ENCODE measurements at regions not wholly inside any gene's neighbourhood (a gene's known extent, or its start where the extent isn't known, plus 50 kb on each side); places are given as distances from the start of the nearest gene placed in this dataset.
"Not testable (repeated sequence)": the region's sequence is repeated elsewhere in the genome, so short reads cannot be mapped to it uniquely, and the experiment has no call there.

DNA sequence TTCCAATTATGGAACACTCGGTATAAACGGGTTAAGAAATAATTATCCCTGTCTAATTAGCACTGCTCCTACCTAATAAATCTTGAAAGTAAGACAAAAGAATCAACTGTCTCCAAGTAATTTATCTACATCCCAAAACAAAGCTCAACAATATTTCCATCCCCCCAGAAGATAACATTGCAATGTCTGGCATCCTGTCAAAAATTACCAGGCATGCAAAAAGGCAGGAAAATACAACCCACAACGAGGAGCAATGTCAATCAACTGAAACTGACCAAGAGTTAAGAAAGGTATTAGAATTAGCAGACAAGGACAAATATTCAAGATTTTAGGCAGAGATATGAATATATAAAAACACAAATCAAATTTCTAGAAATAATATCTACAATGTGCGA lies 84.5 kb upstream of the SVIL start:
- no peak for DNase-seq (ENCODE audit: low spot score)

DNA sequence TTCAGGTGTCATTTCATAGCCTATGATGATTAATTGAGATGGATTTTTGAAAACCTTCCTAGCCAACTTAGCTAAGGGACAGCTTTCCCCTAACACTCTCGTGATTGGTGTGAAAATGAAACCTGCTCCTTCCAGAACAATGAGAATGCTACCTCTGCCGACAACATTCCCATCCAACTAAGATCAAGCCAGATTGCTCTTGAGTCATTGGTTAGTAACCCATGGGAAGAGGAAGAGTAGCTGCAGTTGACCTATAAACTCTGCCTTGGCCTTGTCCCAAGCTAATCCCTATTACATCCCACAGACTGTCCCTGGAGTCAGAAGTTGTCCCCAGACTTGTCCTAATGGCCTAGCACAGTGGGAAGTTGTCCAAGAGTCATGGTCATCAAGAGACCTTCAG lies 80.5 kb upstream of the SVIL start:
- no peak for DNase-seq (ENCODE audit: low spot score)

DNA sequence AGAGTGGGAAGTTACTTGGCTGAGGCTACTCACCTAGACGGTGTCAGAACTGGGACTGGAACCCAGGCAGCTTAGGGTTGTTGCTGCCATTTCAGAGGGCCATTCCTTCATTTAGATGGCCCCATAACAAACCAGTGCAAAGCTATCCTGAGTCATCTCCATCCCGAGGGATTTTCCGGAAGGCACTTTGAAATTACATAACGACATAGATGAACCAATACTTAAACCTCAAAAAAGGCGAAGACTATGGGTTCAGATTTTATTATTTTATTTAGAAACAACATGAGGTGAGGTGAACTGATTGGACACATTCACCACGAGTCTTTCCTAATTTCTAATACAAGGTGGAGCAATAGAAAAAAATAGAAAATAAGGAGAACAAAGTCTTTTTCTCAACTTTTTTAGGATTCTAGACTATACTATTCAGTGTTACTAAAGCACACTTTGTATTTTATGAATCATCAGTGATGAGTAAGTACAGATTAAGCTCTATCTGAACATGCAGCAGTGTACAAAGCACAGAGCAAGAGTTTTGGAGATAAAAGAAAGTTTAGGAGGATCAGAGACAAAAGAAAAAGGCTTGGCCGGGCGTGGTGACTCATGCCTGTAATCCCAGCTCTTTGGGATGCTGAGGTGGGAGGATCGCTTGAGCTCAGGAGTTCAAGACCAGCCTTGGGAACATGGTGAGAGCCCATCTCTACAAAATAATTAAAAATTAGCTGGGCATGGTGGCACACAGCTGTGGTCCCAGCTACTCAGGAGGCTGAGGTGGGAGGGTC lies 79.5 kb upstream of the SVIL start:
- DNase-seq (ENCODE audit: low spot score) = no peak

DNA sequence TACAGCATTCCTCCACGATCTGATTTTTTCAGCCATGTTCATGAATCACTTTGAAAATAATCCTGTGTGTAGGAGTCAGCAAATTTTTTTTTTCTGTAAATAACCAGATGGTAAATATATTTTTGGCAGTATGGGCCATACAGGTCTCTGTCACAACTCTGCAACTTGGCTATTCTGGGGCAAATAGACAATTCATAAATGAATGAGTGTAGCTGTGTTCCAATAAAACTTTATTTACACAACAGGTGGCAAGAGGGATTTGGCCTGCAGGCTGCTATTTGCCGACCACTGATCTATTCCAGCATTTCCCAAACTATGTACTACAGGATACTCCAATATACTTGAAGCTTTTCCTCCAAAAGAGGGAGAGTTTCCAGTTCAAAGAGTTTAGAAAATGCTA lies 78.7 kb upstream of the SVIL start:
- no peak for DNase-seq (ENCODE audit: low spot score)

DNA sequence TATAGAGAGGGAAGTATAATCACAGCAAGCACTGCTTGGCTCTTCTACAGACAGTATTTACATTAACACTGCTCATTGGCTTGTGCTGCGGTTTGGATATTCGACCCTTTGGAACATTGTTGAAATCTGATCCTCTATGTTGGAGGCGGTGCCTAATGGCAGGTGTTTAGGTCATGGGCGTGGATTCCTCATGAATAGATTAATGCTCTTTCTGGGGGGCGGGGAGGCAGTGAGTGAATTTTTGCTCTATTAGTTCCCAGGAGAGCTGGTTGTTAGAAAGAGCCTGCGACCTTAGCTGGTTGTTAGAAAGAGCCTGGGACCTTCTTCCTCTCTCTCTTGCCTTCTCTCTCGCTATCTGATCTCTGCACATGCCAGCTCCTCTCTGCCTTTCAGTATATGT lies 77.3 kb upstream of the SVIL start:
- DNase-seq (ENCODE audit: low spot score) = no peak

DNA sequence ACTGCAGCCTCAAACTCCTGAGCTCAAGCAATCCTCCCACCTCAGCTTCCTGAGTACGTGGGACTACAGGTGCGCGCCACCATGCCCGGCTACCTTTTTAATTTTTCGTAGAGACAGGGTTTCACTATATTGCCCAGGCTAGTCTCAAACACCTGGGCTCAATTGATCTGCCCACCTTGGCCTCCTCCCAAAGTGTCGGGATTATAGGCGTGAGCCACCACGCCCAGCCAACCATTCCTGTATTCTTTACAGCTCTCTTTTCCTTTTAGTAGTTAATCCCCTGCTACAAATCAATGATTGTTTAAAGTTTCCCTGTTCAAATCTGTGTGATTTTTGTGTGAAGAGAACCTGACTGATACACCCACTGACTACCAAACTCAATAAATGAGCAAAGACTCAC lies 75.4 kb upstream of the SVIL start:
- DNase-seq (ENCODE audit: low spot score) = no peak

DNA sequence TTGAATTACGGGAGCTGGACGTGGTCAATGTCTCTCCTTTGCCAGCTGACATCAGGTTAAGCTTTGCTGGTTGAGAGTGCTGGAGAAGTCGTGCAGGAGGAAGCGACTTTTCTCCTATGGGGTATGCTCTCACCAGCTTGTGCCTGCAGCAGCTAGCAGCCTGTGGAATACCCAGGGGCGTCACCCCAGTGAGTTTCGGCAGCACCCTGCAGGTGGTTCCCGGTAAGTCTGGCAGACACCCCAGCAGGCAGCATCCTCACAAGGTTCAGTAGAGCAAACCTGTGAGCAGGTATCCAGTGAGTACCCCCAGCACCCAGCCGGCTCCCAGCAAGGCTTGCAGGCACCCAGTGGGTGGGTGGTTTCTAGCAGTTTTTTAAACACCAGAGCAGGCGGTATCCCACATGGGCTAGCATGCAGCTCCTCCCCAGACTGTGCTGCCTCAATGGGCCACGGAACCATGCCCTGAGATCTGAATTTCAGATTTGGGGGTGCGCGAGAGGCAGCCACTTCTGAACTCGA lies 74.8 kb upstream of the SVIL start:
- DNase-seq (ENCODE audit: low spot score) = no peak

DNA sequence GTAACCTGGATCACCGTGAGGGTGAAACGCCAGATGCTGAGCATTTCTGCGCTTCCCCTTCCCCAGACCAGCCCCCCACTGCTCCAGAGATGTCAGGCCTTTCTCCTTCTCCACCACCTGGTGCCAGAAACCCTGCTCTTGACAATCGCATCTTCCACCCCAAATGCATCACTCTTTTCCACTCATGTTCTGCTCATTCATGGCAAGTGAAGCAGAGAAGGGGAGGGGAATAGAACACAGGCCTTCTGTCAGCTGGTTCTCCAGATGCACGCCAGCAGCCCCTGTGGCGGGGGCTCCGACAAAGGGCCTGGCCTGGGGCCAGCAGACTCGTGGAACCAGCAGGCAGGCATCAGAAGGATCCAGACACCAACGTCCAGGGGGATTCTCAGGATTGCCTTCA lies 68.5 kb upstream of the SVIL start:
- no peak for DNase-seq (ENCODE audit: low spot score)

DNA sequence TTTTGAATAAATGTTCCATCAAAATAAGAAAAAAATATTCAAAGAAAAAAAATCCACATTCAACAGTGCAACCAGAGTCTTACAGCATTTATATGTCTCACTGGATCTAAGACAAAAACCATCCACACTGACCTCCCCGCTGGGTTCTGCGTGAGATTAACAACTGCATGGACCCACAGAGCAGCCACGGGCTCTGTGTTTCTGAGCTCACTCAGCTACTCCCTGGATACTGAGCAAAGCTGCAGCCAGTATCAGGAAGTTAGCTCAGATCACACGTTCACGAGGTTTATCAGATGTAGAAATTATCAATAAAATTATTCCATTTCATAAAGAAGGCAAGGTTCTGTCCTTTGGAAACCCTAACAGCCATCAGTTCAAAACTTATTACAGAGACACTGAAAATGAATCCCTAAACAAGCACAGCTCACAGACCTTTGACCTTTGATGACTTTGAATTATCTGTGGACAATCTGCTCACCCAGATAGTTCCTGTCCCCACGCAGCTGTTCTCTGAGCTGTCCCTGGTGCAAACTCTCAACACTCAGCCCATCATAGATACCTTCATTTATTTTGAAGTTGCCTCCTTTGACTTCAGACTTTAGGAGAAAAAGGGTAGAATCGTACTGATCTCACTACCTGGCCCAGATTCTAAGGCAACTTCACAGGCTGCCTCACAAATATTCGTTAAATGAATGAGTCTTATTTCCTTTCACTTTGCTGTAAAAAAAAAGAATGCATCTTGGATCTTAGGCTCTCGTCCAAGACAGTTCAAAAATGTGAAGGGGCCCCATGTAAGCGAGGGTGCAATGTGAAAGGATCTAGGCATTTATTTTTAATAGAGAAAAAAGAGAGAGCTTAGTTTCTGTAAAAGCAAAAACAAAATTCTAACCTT lies 67.7 kb upstream of the SVIL start:
- DNase-seq (ENCODE audit: low spot score) = no peak

DNA sequence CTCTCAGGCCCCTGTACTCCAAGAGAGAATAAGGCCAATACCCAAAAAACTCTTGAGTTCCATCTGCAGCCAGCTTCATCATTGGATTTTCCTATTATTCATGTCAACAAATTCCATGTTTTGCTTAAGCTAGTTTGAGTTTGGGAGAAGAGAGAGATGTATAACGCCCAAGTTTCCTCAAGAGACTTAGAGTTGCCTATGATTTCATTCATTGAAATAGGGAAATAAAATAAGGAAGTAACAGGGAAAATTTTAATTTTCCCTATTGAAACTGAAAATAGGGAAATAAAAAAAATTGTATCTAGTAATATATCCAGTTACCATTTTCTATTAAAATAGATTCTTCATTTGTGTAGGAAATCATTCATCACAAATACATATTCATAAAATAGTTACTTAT lies 66.5 kb upstream of the SVIL start:
- DNase-seq (ENCODE audit: low spot score) = no peak

DNA sequence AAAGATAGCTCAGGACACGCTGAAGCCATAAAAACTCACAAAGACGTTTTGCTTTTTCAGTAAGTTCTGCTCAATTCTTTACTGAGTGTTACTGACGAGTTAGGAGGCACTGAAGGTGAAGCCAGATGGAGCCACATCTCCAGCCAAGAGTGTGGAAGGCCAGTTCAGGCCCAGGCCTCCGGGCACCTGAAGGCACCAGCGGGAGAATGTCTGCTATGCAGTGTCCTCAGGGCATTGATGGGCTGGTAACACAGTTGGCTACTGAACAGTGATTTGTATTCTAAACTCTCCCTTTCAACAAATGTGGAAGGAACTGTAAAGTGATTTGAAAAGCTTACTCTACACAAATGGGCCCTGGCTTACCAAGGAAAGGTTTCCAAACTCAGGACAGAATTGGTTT lies 64.8 kb upstream of the SVIL start:
- no peak for DNase-seq (ENCODE audit: low spot score)

DNA sequence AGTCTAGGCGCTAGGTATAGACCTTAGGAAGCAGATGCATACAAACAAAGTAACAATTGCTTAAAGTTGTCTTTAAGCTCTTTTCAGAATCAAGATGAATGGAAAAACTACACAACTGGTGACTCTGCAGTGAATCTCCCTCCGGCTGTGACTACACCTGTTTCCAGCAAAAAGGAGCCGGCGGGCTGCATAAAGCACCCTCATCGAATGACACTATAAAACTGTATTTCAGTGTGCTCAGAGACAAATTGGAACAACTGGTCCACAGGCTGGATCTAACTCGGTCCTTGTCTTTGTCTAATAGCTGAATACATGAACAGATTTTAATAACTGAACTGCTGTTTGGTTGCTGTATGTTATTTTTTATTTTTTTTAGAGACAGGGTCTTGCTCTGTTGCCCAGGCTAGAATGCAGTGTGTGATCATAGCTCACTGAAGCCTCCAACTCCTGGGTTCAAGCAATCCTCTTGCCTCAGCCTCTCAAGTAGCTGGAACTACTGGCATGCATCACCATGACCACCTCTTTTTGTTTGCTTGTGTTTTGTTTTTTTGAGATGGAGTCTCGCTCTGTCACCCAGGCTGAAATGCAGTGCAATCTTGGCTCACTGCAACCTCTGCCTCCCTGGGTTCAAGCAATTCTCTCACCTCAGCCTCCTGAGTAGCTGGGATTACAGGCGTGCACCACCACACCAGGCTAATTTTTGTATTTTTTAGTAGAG lies 64.2 kb upstream of the SVIL start:
- DNase-seq (ENCODE audit: low spot score) = no peak

DNA sequence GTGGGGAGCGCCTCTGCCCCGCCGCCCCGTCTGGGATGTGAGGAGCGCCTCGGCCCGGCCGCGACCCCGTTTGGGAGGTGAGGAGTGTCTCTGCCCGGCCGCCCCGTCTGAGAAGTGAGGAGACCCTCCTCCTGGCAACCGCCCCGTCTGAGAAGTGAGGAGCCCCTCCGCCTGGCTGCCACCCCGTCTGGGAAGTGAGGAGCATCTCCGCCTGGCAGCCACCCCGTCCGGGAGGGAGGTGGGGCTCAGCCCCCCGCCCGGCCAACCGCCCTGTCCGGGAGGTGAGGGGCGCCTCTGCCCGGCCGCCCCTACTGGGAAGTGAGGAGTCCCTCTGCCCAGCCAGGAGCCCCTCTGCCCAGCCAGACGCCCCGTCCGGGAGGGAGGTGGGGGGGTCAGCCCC lies 61.8 kb upstream of the SVIL start:
- not testable (repeated sequence) for DNase-seq (ENCODE audit: low spot score)

DNA sequence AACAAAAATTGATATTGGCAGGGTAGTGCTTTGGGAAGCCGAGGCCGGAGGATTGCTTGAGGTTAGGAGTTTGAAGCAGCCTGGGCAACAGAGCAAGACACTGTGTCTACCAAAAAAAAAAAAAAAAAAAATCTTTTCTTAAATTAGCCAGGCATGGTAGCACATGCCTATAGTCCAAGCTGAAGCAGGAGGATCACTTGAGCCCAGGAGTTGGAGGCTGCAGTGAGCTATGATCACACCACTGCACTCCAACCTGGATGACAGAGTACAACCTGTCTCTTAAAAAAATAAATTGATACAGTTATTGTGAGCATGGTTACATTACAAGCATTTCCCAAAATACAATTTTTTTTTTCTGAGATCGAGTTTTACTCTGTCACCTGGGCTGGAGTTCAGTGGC lies 59.4 kb upstream of the SVIL start:
- no peak for DNase-seq (ENCODE audit: low spot score)

DNA sequence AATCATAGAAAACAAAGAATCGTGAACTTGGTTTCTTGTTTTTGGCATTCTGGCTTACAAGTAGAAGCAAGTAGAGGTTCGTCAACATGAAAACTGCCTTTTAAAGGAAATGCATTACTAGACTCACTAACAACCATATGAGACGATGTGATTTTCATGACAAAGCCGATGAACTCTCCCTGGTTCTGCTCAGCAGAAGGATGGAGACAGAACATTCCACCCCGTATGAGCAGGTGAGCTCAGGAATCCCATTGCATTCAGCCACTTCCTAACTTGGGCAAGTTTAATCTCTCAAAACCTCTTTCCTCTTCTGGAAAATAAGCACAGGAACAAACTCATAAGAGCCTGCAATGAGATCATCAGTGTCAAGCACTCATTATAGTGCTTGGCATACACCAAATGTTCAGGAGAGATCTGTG lies 57.4 kb upstream of the SVIL start:
- no peak for DNase-seq (ENCODE audit: low spot score)

DNA sequence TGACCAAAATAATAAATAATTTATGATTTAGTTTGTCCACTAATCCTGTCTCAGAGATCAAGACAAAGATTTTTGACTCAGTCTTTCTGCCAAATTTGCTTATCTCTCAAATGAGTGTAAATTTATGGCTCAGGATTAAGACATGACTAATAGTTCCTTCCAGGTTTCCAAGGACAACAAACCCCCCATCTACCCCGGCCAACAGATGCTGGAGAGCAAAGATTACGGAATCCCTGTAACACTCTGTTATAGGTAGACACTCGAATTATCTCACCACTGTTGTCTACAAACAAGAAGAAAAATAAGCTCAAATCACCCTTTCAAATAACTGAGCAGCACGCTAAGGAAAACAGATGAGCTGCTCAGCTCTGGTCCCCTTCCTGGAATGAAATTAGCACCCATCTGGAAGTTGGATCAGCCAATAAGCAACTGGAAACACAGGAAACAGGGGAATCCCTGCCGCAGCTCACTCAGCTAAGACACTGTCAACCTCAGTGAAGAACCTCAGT lies 56.8 kb upstream of the SVIL start:
- peak; percentile 16 for DNase-seq (ENCODE audit: low spot score)

DNA sequence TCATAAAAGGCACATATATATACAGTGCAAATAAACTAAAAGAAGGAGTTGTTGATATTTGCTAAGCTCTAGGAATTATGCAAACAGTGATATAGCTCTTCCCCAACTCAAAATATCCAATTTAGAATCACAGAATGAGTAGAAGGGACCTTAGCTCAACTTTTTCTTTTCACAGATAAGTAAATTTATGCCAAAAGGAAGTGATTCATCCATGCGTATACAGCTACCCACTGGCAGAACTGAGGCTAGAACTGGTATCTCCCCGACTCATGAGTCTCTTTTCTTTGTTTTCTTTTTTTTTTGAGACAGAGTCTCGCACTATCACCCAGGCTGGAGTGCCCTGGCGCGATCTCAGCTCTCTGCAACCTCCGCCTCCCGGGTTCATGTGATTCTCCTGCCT lies 54.2 kb upstream of the SVIL start:
- no peak for DNase-seq (ENCODE audit: low spot score)

DNA sequence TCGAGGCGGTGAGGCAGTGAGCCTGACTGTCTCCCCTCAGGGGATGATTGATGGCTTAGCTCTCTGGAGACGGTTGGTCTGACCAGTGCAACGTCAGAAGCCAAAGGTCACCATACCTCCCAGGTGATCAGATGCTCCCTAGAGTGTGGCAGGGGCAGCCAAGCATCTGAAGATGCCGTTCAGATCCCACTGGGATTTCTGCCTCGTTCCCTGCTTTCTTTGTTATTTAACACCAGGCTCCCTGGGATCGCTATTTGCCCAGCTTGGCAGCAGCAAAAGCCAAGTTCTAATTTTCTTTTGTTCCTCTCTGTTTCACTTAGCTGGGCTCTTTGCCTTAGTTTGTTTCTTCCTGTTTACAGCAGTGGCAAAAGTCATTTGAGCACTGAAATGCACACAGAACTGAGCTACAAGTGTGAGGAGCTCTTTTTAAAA lies 53.5 kb upstream of the SVIL start:
- DNase-seq (ENCODE audit: low spot score) = peak; percentile 14

DNA sequence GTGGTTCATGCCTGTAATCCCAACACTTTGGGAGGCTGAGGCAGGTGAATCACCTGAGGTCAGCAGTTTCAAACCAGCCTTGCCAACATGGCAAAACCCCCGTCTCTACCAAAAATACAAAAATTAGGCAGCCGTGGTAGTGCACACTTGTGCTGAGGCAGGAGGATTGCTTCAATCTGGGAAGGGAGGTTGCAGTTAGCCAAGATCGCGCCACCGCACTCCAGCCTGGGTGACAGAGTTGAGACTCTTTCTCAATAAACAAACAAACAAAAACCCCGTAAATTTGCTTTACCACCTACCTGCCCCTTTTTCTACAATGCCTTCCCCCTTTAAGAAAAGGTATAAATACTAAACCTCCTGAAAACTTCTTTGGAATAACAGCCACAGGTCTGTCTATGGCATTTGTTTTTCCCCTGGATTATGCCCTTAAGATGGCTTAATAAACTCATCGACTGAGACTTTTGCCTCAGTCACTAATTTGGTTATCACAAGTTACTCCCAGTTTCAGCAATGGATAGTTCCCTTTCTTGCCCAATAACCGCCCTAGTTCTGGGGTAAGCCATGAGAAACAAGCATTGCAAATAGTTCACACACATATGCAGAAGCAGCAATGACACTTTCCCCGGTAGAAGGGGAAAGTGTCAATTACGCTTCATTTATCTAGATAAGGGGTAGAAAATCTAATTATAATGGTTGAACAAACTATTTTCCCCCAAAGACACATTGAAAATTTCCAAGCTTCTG lies 52.8 kb upstream of the SVIL start:
- DNase-seq (ENCODE audit: low spot score) = no peak

DNA sequence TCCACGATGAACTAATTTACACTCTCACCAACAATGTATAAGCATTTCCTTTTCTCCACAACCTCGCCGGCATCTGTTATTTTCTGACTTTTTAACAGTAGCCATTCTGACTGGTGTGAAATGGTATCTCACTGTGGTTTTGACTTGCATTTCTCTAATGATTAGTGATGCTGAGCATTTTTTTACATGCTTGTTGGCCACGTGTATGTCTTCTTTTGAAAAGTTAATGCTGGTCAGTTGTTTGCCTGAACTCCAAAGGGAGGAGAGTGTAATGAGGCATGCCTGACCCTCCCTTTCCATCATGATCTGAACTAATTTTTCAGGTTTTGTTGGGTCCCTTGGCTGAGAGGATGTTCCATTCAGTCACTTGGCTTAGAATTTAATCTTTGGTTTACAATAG lies 50.7 kb upstream of the SVIL start:
- no peak for DNase-seq (ENCODE audit: low spot score)
